Small intestine (tissue), 7 donors: ENCODE measurements at regions not wholly inside any gene's neighbourhood (a gene's known extent, or its start where the extent isn't known, plus 50 kb on each side); places are given as distances from the start of the nearest gene placed in this dataset.

Experiments
- DNase-seq, 2 donors: peaks; one replicate each; pipeline versions ENCODE4 v3.0.0 to v3.0.0-alpha.2; 2013
- FAIRE-seq: peaks from 2 replicates; lab custom pipeline; 2012; peaks lifted over from hg19 to GRCh38; lab: Jason Lieb, UNC
- H3K27ac ChIP-seq, 3 donors: one replicate each; pipeline ENCODE4 v1.5.1; 2013; ENCODE audit warnings: low read length in 2 of 3, mild to moderate bottlenecking in 2 of 3, control low read depth in 1 of 3, inconsistent platforms in 1 of 3, low read depth in 1 of 3, moderate library complexity in 1 of 3
- H3K27me3 ChIP-seq, 3 donors: one replicate each; pipeline ENCODE4 v1.6.1; 2013; ENCODE audit warnings: low read length in 3 of 3, inconsistent platforms in 1 of 3; ENCODE audit not compliant: control insufficient read depth in 3 of 3, insufficient read depth in 3 of 3
- H3K36me3 ChIP-seq, 3 donors: one replicate each; pipeline ENCODE4 v1.6.1; 2013; ENCODE audit warnings: low read length in 3 of 3, inconsistent platforms in 1 of 3, low read depth in 1 of 3, mild to moderate bottlenecking in 1 of 3, moderate library complexity in 1 of 3; ENCODE audit not compliant: control insufficient read depth in 3 of 3, insufficient read depth in 2 of 3
- H3K4me1 ChIP-seq, 3 donors: one replicate each; pipeline ENCODE4 v1.6.1; 2013; ENCODE audit warnings: low read length in 2 of 3, inconsistent platforms in 1 of 3, low read depth in 1 of 3, mild to moderate bottlenecking in 1 of 3, moderate library complexity in 1 of 3; ENCODE audit not compliant: control insufficient read depth in 3 of 3, insufficient read depth in 2 of 3
- H3K4me3 ChIP-seq, 3 donors: one replicate each; pipeline ENCODE4 v1.5.1; 2013; ENCODE audit warnings: low read length in 3 of 3, control low read depth in 1 of 3, inconsistent platforms in 1 of 3, low read depth in 1 of 3, mild to moderate bottlenecking in 1 of 3, moderate library complexity in 1 of 3
- H3K9me3 ChIP-seq, 2 donors: one replicate each; pipeline ENCODE4 v1.6.1; 2013; ENCODE audit warnings: low read depth in 1 of 2, low read length in 1 of 2; ENCODE audit not compliant: control insufficient read depth in 2 of 2, insufficient read depth in 1 of 2
- WGBS, 3 donors: extraction: QIAGEN DNeasy Blood & Tissue Kit; methylation state at CpG; one replicate each; pipeline ENCODE4 v1.1.7; 2013; 5-methylcytosine and 5-hydroxymethylcytosine counted together
- donor health status: healthy with polysubstance abuse.
- donor health status: control.
- donor health status: control.
- donor health status: Bipolar disorder and iron deficiency.
- donor health status: healthy.

GRCh38 chr12:13713556-13714410, 267.6 kb downstream of the GRIN2B start:
- Histone ChIP-seq H3K9me3 (no peaks in the 10 kb centered on the region), H3K36me3 (no peaks in the 10 kb centered on the region), H3K27ac (no peak overlapping the region), H3K4me3 (no peak overlapping the region), H3K27me3 (no peaks in the 10 kb centered on the region), H3K4me1 (no peaks in the 10 kb centered on the region)
- WGBS, 3 donors = 13 to 47% (median 27%) methylated on average over 4 of the region's 4 CpGs
- DNase-seq (peak; percentile 41 to 60), FAIRE-seq (no peak)

- Histone ChIP-seq H3K36me3 (no peaks in the 10 kb centered on the region), H3K4me1 (no peaks in the 10 kb centered on the region), H3K27me3 (no peaks in the 10 kb centered on the region), H3K4me3 (no peak overlapping the region), H3K27ac (no peak overlapping the region), H3K9me3 (no peaks in the 10 kb centered on the region)
- FAIRE-seq (no peak), DNase-seq (no peak)
- WGBS, 3 donors = 93 to 97% (median 96%) methylated on average over 1 of the region's 1 CpG
Observed at GRCh38 chr12:13707829-13708228, 273.6 kb downstream of the GRIN2B start.

GRCh38 chr12:13702381-13702780, 279.0 kb downstream of the GRIN2B start:
- FAIRE-seq (no peak), DNase-seq (no peak)
- Histone ChIP-seq H3K4me1 (no peaks in the 10 kb centered on the region), H3K27ac (no peak overlapping the region), H3K27me3 (no peaks in the 10 kb centered on the region), H3K36me3 (no peaks in the 10 kb centered on the region), H3K9me3 (no peaks in the 10 kb centered on the region), H3K4me3 (no peak overlapping the region)
- WGBS, 3 donors = 39 to 60% (median 48%) methylated on average over 5 of the region's 5 CpGs

- Histone ChIP-seq H3K4me3 (no peak overlapping the region), H3K27me3 (no peaks in the 10 kb centered on the region), H3K27ac (no peak overlapping the region), H3K36me3 (no peaks in the 10 kb centered on the region), H3K9me3 (no peaks in the 10 kb centered on the region), H3K4me1 (no peaks in the 10 kb centered on the region)
- FAIRE-seq = no peak
- no peak for DNase-seq
Observed at GRCh38 chr12:13701502-13701901, 279.9 kb downstream of the GRIN2B start.

- Histone ChIP-seq H3K36me3 (no peaks in the 10 kb centered on the region), H3K4me3 (no peak overlapping the region), H3K27ac (no peak overlapping the region), H3K27me3 (no peaks in the 10 kb centered on the region), H3K4me1 (no peaks in the 10 kb centered on the region), H3K9me3 (no peaks in the 10 kb centered on the region)
- no peak for FAIRE-seq
- DNase-seq = no peak
- WGBS, 3 donors = 81 to 93% (median 92%) methylated on average over 11 of the region's 11 CpGs
Observed at GRCh38 chr12:13697973-13698372, 283.4 kb downstream of the GRIN2B start.

- no peak overlapping the region for H3K4me3 ChIP-seq
- FAIRE-seq (no peak), DNase-seq (no peak)
- H3K27ac ChIP-seq = no peak overlapping the region
- H3K9me3 ChIP-seq = no peaks in the 10 kb centered on the region
- WGBS, 3 donors = 69 to 78% (median 70%) methylated on average over 2 of the region's 2 CpGs
- no peaks in the 10 kb centered on the region for H3K4me1 ChIP-seq
- H3K27me3 ChIP-seq = peaks cover 0 to 2% (median 0%) of the 10 kb centered on the region in 3 donors
- no peaks in the 10 kb centered on the region for H3K36me3 ChIP-seq
Observed at GRCh38 chr12:13695781-13696180, 285.6 kb downstream of the GRIN2B start.

- Histone ChIP-seq H3K9me3 (no peaks in the 10 kb centered on the region), H3K4me1 (no peaks in the 10 kb centered on the region), H3K27ac (no peak overlapping the region), H3K4me3 (no peak overlapping the region), H3K36me3 (no peaks in the 10 kb centered on the region), H3K27me3 (peaks cover 0 to 2% (median 0%) of the 10 kb centered on the region in 3 donors)
- no peak for DNase-seq
- 79 to 88% (median 80%) methylated on average over 4 of the region's 4 CpGs for WGBS, 3 donors
- FAIRE-seq = no peak
Observed at GRCh38 chr12:13692332-13692731, 289.1 kb downstream of the GRIN2B start.

GRCh38 chr12:13691598-13691997, 289.8 kb downstream of the GRIN2B start:
- DNase-seq (no peak), FAIRE-seq (no peak)
- Histone ChIP-seq H3K27ac (no peak overlapping the region), H3K4me3 (no peak overlapping the region), H3K4me1 (no peaks in the 10 kb centered on the region), H3K27me3 (peaks cover 0 to 2% (median 0%) of the 10 kb centered on the region in 3 donors), H3K36me3 (no peaks in the 10 kb centered on the region), H3K9me3 (no peaks in the 10 kb centered on the region)
- WGBS, 3 donors = 85 to 89% (median 89%) methylated on average over 1 of the region's 1 CpG

GRCh38 chr12:13687633-13688032, 293.8 kb downstream of the GRIN2B start:
- no peak overlapping the region for H3K27ac ChIP-seq
- H3K27me3 ChIP-seq = peaks cover 0 to 2% (median 0%) of the 10 kb centered on the region in 3 donors
- H3K9me3 ChIP-seq = no peaks in the 10 kb centered on the region
- FAIRE-seq (no peak), DNase-seq (no peak)
- no peaks in the 10 kb centered on the region for H3K4me1 ChIP-seq
- H3K4me3 ChIP-seq = no peak overlapping the region
- H3K36me3 ChIP-seq = no peaks in the 10 kb centered on the region
